HCEC 1CT (cell line): ENCODE measurements at regions not wholly inside any gene's neighbourhood (a gene's known extent, or its start where the extent isn't known, plus 50 kb on each side); places are given as distances from the start of the nearest gene placed in this dataset.

Experiments used
- DNase-seq: peaks from one replicate; pipeline ENCODE4 v3.0.0-alpha.2; 2017

DNA sequence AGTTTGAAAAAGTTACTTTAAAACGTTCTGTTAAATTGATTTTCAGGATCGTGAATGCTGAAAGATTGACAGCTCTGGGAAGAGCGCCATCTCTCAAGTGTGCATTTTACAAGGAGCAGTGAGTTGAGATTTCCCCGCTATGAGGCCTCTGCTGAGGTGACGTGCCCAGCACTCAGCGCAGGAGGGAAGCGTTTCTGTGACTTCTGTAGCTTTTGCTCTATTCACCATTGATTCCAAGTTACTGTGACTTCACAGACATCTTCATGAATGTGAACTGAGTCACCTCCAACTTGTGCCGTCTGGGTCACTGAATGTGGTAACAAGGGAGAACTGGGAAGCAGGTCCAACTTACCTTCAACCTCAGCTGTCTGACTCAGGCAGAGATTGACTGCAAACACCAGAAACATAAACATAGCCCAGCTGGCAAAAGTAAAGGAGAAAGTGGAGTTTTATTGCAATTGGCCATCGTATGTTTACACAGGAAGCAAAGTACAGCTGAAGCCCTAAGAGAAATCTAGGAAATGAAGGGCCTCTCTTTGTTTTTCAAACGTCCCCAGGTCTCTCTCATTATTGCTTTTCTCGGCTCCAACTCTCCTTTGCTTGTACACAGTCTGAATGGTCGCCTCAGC, 428.8 kb upstream of the CLINT1 start:
- peak; percentile 58 for DNase-seq

GRCh38 chr5:158286827-158287226, 427.9 kb upstream of the CLINT1 start:
- peak; percentile 3 for DNase-seq

DNA sequence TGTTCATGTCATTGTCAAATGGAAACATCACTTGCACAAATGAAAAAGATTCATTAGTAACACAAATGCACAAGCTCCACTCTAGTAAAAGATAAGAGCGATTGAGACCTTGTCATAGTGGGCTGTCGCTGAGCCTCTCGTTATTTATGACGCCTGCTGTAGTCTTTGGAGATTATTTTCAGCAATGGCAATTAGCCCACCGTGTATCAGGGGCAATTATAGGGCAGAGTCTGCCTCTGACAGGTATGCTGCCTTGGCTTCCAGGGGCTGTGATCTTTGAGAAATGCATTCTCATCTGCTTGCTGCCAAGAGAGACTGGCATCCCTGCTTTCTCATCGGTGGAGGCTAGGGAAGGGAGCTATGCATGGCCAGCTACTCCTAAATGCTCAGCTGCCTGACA, 426.8 kb upstream of the CLINT1 start:
- no peak for DNase-seq

DNA sequence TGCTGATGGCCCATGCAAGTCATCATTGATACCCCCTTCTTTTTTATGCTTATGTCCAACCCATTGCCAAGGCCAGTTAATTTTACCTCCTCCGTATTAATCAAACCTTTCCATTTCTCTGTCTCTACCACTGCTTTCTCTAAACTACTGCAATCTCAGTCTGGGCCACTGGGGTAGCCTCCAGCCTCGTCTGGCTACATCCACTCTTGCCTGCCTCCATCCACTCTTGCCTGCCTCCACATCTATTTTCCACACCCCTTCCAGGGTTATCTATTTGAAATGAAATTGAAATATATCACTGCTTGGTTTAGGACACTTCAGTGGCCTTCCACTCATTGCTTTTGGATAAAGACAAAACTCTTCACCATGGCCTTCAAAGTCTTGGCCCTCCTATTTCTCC, 425.3 kb upstream of the CLINT1 start:
- no peak for DNase-seq

DNA sequence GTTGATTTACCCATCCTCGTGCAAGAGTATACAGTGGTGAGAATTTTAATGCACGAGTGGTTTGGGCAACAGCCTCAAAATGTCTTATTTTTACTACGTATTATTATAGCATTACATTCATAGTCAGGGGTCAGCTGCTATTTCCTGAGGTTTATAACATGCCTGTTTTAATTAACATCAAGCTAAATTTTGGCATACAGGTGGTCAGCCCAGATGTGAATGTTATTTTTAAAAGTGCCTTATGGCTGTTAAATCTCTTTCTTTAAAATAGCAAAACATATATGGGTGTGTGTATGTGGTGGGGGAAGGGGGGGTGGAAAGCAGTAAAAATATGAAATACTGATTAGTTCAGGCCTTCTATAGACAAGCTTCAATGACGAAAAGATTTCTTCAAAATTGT, 424.5 kb upstream of the CLINT1 start:
- DNase-seq = no peak

DNA sequence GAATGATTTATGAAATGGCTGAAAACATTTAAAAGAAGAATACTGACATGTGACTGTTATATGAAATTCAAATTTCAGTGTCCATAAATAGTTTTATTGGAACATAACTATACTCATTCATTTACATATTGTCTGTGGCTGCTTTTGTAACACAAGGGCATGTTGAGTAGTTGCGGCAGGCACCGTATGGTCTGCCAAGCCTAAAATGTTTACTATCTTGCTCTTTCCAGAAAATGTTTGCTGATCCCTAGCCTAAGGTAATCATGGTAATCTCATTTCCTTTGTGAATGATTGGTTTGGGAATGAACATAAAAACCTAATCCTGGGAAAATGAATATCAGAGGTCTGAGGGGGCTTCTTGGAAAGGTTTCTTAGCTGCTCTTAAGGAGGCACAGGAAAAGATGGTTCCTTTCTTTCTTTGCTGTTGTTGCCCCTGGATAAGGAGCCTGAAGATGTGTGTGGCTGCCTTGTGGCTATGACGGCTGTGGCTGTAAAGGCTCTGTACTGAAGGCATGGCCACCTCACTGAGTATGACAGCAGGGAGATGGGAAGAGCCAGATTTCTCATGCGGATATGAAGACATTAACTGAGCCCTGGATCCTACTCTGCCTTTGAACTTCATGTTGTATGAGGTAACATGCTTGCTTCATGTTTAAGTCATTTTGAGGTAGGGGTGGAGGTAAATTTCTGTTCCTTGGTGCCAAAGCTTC, 419.4 kb upstream of the CLINT1 start:
- no peak for DNase-seq

DNA sequence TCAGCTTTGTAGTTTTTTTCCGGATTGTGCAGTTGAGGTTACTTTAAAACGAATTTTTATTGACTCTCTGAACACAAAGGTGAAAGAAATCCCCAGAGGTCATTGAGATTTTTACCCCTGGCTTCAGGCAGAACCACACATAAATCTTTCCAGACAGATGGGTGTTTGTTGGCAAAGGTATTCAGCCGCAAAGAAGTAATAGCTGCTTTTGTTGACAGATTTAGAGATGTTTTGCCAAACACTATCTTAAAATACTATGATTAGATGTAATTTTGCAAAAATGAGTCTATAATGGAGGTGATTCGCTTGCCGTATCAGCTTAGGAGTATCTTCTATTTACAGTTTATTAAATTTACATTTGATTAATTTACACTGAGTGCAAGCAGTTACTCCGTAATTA, 418.3 kb upstream of the CLINT1 start:
- no peak for DNase-seq

DNA sequence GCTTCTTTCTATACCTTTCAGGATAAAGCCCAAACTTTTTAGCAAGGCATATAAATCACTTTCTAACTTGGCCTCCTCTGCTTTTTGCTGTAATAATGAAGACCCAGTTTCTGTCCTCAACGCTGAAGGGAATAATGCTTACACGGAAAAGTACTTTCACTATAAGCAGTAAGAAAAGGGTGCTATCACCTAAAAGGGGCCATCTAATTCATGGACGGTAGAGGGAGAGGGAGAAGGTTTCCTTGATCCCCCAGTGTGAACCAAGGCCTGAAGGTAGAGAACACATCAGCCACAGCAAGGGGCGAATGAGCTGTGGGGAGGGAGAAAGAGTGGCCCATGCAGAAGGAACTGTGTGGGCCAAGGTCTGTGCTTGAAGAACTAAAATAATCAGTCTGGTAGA, 417.7 kb upstream of the CLINT1 start:
- no peak for DNase-seq

DNA sequence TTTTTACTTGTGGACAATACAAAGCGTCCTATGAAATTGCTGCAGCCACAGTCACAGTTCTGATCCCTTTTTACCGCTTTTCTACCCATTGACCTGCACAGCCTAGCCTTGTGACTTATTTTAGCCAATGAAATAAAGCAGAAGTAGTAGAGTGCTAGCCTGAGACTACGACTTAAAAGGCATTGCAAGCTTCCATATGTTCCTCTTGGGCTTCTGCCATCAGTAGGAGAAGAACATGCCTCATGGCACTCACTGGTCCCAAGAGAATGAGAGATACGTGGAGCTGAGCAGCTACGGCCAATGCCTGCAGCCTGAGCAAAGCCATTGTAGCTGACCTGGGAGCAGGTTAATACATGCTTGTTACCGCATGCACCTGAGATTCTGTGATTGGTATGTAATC, 416.6 kb upstream of the CLINT1 start:
- DNase-seq = no peak

DNA sequence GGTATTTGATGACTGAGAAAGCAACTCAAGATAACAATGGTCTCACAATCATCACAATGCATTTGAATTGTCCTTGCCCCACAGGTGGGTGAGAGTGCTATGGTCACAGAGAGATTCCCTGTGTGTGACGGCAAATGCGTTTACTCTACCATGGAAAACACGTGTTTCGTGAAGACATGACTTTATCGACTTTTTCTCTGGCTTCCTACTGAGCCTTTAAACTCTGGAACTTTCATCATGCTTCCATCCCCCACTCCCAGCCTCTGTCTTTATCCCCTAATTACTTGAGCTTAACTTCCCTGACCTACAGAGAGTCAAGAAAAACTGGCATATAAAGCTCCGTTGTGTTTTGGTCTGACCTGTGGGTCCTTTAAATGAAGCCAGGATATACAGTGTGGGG, 414.1 kb upstream of the CLINT1 start:
- no peak for DNase-seq

GRCh38 chr5:158272409-158272808, 413.5 kb upstream of the CLINT1 start:
- DNase-seq = no peak

GRCh38 chr5:158270996-158271554, 412.1 kb upstream of the CLINT1 start:
- no peak for DNase-seq

- DNase-seq = no peak
Measured at GRCh38 chr5:158268286-158268685, 409.3 kb upstream of the CLINT1 start.

DNA sequence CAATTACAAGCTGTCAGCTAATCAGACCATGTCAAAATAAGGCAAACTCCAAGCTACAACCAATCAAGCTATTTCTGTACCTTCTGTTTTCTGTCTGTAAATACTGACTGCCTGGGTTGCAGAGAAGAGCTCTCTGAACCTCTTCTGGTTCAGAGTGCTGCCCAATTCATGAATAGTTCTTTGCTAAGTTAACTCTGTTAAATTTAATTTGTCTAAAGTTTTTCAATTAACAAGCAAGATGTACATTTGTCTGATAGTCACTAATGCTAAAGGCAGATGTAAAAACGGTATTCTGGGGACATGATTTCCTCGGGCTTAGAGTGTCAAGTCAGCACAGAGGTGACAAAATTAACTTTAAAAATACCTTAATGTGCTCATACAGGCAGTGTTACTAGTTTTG, 408.3 kb upstream of the CLINT1 start:
- no peak for DNase-seq

- DNase-seq = no peak
Measured at GRCh38 chr5:158265931-158266700, 407.2 kb upstream of the CLINT1 start.

GRCh38 chr5:158265346-158265745, 406.4 kb upstream of the CLINT1 start:
- no peak for DNase-seq

- DNase-seq = no peak
Measured at GRCh38 chr5:158264264-158264663, 405.3 kb upstream of the CLINT1 start.

GRCh38 chr5:158261674-158262367, 402.9 kb upstream of the CLINT1 start:
- DNase-seq = no peak

DNA sequence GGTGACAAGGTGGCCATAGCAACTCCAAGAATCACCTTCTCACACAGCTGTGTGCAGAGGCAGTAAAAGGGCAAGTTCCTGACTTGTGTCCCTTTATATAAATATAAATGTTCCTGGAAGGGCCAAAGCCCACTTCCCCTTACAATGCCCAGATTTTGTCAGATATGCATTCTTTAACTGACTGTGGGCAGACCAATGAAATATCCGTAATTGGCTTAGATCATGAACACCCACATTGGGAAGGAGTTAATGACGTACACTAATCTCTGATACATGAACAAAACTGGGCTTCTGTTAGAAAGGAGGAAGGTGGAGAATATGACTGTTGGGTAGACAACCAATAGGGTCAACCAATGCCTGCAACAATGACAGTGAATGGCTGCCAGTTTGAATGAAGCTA, 397.2 kb upstream of the CLINT1 start:
- no peak for DNase-seq

DNA sequence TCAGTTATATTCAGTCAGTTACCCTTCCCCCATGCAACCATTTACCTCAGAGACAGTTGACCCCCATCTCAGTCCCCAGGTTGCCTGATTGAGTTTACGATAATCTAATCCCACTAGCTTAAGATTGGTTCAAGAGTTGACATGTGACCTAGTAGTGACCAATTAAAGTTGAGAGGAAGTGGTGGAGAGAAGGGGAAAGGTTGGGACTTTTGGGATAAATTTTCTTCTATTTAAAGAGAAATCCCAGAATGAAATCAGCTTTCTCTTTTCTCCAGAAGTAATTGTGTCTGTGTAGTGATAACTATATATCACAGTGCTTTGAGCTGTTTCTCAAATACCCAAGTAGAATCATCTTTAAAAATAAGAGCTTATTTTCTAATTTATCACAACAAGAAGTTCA, 396.7 kb upstream of the CLINT1 start:
- DNase-seq = no peak

DNA sequence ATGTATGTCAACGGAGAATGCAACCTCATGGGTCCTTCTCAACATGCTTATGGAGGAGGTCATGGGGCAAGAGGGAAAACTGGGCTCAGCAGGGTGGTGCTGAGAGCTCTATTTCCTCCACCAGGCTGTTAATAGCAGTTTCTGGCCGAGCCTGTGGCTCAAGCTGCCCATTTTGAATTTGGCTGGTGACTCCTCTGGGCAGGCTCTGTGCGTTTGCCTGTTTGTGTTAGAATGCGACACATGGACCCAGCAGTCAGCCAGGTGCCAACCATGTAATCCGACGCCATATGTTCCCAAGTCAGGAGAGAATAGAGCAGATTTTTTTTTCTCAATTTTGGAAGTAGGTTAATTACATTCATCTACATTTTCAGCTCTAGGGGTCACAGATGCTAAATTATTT, 387.7 kb upstream of the CLINT1 start:
- no peak for DNase-seq

DNA sequence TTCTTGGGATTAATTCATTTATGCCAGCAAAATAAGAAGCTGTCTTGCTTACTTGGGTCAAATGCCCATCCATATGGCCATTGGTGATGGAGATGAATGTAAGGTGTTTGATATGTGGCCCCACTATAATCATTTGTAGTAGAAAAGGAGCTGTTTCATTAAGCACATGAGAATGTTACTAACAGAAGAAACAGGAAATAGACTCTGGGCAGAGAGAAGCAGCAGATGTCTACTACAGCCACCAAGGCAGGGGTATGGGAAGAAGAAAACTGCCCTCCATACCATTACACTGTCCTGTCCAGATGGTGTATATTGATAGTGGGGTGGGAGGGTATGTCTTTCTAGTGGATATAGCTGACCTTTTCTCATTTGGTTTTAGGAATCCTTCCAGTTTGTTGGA, 386.6 kb upstream of the CLINT1 start:
- no peak for DNase-seq

DNA sequence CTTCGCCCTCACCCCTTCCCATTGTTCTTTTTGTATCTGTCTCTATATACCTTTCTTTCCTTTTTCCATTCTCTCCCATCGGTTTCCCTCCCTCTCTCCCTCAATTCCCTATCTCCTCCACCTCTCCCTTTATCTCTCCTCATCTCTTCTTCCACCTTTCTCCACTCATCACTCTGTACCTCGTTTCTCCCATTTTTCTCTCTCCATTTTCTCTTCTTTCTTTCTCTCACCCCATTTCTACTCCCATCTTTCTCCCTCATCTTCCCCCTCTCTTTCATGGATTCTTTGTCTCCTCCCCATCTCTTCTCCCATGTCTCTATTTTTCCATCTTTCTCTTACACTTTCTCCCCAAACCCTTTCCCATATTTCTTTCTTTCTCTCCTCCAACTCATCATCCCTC, 385.9 kb upstream of the CLINT1 start:
- no peak for DNase-seq
